ENCODE measurements at regions not wholly inside any gene's neighbourhood (a gene's known extent, or its start where the extent isn't known, plus 50 kb on each side); places are given as distances from the start of the nearest gene placed in this dataset.

DNA sequence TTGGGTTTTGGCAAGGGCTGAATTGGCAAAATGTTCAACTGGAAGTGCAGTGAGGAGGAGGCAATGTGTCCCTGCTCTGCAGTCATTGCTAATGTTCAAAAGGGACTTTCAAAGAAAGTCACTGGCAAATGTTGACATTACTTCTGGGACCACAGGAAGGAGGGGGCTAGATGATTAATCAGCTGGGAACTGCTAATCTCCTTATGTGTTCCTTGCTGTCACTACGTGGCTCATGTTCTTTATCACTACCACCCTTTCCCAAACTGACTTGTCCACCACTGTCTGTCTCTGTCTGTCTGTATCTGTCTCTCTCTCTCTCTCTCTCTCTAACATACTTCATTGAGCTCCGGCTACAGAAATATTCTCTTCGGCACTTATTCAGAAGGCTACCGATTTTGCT is 86.9 kb upstream of the MTPN start:
- TF ChIP-seq, protein P1, sequence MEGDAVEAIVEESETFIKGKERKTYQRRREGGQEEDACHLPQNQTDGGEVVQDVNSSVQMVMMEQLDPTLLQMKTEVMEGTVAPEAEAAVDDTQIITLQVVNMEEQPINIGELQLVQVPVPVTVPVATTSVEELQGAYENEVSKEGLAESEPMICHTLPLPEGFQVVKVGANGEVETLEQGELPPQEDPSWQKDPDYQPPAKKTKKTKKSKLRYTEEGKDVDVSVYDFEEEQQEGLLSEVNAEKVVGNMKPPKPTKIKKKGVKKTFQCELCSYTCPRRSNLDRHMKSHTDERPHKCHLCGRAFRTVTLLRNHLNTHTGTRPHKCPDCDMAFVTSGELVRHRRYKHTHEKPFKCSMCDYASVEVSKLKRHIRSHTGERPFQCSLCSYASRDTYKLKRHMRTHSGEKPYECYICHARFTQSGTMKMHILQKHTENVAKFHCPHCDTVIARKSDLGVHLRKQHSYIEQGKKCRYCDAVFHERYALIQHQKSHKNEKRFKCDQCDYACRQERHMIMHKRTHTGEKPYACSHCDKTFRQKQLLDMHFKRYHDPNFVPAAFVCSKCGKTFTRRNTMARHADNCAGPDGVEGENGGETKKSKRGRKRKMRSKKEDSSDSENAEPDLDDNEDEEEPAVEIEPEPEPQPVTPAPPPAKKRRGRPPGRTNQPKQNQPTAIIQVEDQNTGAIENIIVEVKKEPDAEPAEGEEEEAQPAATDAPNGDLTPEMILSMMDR (conservative IDR thresholded peaks at IDR 0.05; ENCODE audit: low read depth, low read length): no peak
- TF ChIP-seq RCOR1 (IDR thresholded peaks at IDR 0.05; ENCODE audit: insufficient replicate concordance, low read length) (no peak), CEBPB (IDR thresholded peaks at IDR 0.05; ENCODE audit: low read depth, low read length) (no peak), SMC3 (IDR thresholded peaks at IDR 0.05; ENCODE audit: low read depth, low read length) (no peak), POLR2A (IDR thresholded peaks at IDR 0.05; ENCODE audit: low read depth, low read length) (no peak), RFX5 (IDR thresholded peaks at IDR 0.05; ENCODE audit: low read depth, low read length) (no peak), RAD21 (IDR thresholded peaks at IDR 0.05; ENCODE audit: low read length) (no peak)
- TF ChIP-seq, protein P2, sequence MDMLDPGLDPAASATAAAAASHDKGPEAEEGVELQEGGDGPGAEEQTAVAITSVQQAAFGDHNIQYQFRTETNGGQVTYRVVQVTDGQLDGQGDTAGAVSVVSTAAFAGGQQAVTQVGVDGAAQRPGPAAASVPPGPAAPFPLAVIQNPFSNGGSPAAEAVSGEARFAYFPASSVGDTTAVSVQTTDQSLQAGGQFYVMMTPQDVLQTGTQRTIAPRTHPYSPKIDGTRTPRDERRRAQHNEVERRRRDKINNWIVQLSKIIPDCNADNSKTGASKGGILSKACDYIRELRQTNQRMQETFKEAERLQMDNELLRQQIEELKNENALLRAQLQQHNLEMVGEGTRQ (IDR thresholded peaks at IDR 0.05; ENCODE audit: low read depth, low read length): no peak
